ENCODE measurements at regions not wholly inside any gene's neighbourhood (a gene's known extent, or its start where the extent isn't known, plus 50 kb on each side); places are given as distances from the start of the nearest gene placed in this dataset.

GRCh38 chr16:79754501-79754900, 154.0 kb upstream of the MAF start:
- no peak for DNase-seq (ENCODE audit: low spot score)

GRCh38 chr16:79754081-79754480, 153.5 kb upstream of the MAF start:
- DNase-seq (ENCODE audit: low spot score), result no peak

- DNase-seq (ENCODE audit: low spot score), result no peak
Measured at GRCh38 chr16:79753286-79753685, 152.7 kb upstream of the MAF start.

GRCh38 chr16:79752396-79752795, 151.9 kb upstream of the MAF start:
- DNase-seq (ENCODE audit: low spot score), result no peak

- no peak for DNase-seq (ENCODE audit: low spot score)
Measured at GRCh38 chr16:79751471-79752184, 151.1 kb upstream of the MAF start.

- no peak for DNase-seq (ENCODE audit: low spot score)
Measured at GRCh38 chr16:79750311-79750710, 149.8 kb upstream of the MAF start.

GRCh38 chr16:79748629-79749028, 148.1 kb upstream of the MAF start:
- no peak for DNase-seq (ENCODE audit: low spot score)

GRCh38 chr16:79747688-79748087, 147.2 kb upstream of the MAF start:
- DNase-seq (ENCODE audit: low spot score), result no peak

- DNase-seq (ENCODE audit: low spot score), result peak; percentile 39
Measured at GRCh38 chr16:79740252-79740651, 139.7 kb upstream of the MAF start.

- no peak for DNase-seq (ENCODE audit: low spot score)
Measured at GRCh38 chr16:79735271-79735670, 134.7 kb upstream of the MAF start.

- no peak for DNase-seq (ENCODE audit: low spot score)
Measured at GRCh38 chr16:79734721-79735120, 134.2 kb upstream of the MAF start.

GRCh38 chr16:79728923-79729240, 128.3 kb upstream of the MAF start:
- no peak for DNase-seq (ENCODE audit: low spot score)

- no peak for DNase-seq (ENCODE audit: low spot score)
Measured at GRCh38 chr16:79728048-79728922, 127.7 kb upstream of the MAF start.

GRCh38 chr16:79726902-79727301, 126.4 kb upstream of the MAF start:
- DNase-seq (ENCODE audit: low spot score), result no peak

GRCh38 chr16:79725051-79725450, 124.5 kb upstream of the MAF start:
- DNase-seq (ENCODE audit: low spot score), result no peak

- DNase-seq (ENCODE audit: low spot score), result no peak
Measured at GRCh38 chr16:79723583-79724168, 123.1 kb upstream of the MAF start.

GRCh38 chr16:79721270-79721669, 120.7 kb upstream of the MAF start:
- DNase-seq (ENCODE audit: low spot score), result no peak

GRCh38 chr16:79717333-79718137, 117.0 kb upstream of the MAF start:
- no peak for DNase-seq (ENCODE audit: low spot score)

- no peak for DNase-seq (ENCODE audit: low spot score)
Measured at GRCh38 chr16:79716645-79717332, 116.3 kb upstream of the MAF start.

GRCh38 chr16:79715061-79715460, 114.5 kb upstream of the MAF start:
- no peak for DNase-seq (ENCODE audit: low spot score)

GRCh38 chr16:79714440-79714839, 113.9 kb upstream of the MAF start:
- DNase-seq (ENCODE audit: low spot score), result no peak
